ENCODE measurements at regions not wholly inside any gene's neighbourhood (a gene's known extent, or its start where the extent isn't known, plus 50 kb on each side); places are given as distances from the start of the nearest gene placed in this dataset.
"Not testable (repeated sequence)": the region's sequence is repeated elsewhere in the genome, so short reads cannot be mapped to it uniquely, and the experiment has no call there.

GRCh38 chr2:114018464-114018863 is 128.6 kb downstream of the ACTR3 start:
- H3K27ac ChIP-seq (ENCODE audit: low read length); POLR2A ChIA-PET; H3K4me1 ChIP-seq (ENCODE audit: control insufficient read depth in 1 of 2, extremely low read depth in 1 of 2, insufficient read depth in 2 of 2, low read length in 2 of 2); H3K4me1 Mint-ChIP-seq; H3K4me3 Mint-ChIP-seq; H3K9me3 ChIP-seq; H3K36me3 Mint-ChIP-seq; H3K4me3 ChIP-seq (ENCODE audit: control insufficient read depth in 1 of 2, extremely low read depth in 1 of 2, low read length in 1 of 2); H3K27ac Mint-ChIP-seq; CTCF ChIA-PET; H3K27me3 ChIP-seq (replicated peaks in 1 of 2; ENCODE audit: control insufficient read depth in 2 of 2, extremely low read depth in 1 of 2, insufficient read depth in 2 of 2, low read length in 1 of 2); H3K36me3 ChIP-seq (ENCODE audit: control insufficient read depth in 2 of 2, extremely low read depth in 1 of 2, insufficient read depth in 1 of 2, low read length in 1 of 2); DNase-seq; ATAC-seq (replicated peaks in 1 of 4); H3K9me3 Mint-ChIP-seq: not testable (repeated sequence)
- H3K27me3 Mint-ChIP-seq, result peaks cover 4 to 25% of the 10 kb centered on the region in 2 donors
- 56% methylated on average over 1 of the region's 7 CpGs for WGBS (ENCODE audit: insufficient coverage)

GRCh38 chr2:114020668-114021067 is 130.8 kb downstream of the ACTR3 start:
- H3K4me1 ChIP-seq (ENCODE audit: control insufficient read depth in 1 of 2, extremely low read depth in 1 of 2, insufficient read depth in 2 of 2, low read length in 2 of 2), result no peaks in the 10 kb centered on the region
- ChIA-PET POLR2A (no interaction called here), CTCF (no interaction called here)
- no peaks in the 10 kb centered on the region for H3K36me3 Mint-ChIP-seq
- peaks cover 0 to 7% (median 0%) of the 10 kb centered on the region in 3 donors for H3K9me3 Mint-ChIP-seq
- no peaks in the 10 kb centered on the region for H3K9me3 ChIP-seq
- peaks cover 0 to 2% of the 10 kb centered on the region in 2 experiments for H3K27me3 ChIP-seq (replicated peaks in 1 of 2; ENCODE audit: control insufficient read depth in 2 of 2, extremely low read depth in 1 of 2, insufficient read depth in 2 of 2, low read length in 1 of 2)
- ATAC-seq (replicated peaks in 1 of 4), result no peak
- no peaks in the 10 kb centered on the region for H3K36me3 ChIP-seq (ENCODE audit: control insufficient read depth in 2 of 2, extremely low read depth in 1 of 2, insufficient read depth in 1 of 2, low read length in 1 of 2)
- no peak overlapping the region for H3K4me3 Mint-ChIP-seq
- no peak overlapping the region for H3K27ac Mint-ChIP-seq
- H3K4me3 ChIP-seq (ENCODE audit: control insufficient read depth in 1 of 2, extremely low read depth in 1 of 2, low read length in 1 of 2), result no peak overlapping the region
- no CpG with 5 or more reads among the region's 2 CpGs for WGBS (ENCODE audit: insufficient coverage)
- DNase-seq, result no peak
- H3K4me1 Mint-ChIP-seq, result no peaks in the 10 kb centered on the region
- peaks cover 4 to 25% of the 10 kb centered on the region in 2 donors for H3K27me3 Mint-ChIP-seq
- no peak overlapping the region for H3K27ac ChIP-seq (ENCODE audit: low read length)

GRCh38 chr2:114022360-114023085 is 132.6 kb downstream of the ACTR3 start:
- H3K9me3 Mint-ChIP-seq, result peaks cover 0 to 7% (median 0%) of the 10 kb centered on the region in 3 donors
- no peaks in the 10 kb centered on the region for H3K4me1 Mint-ChIP-seq
- peaks cover 4 to 19% of the 10 kb centered on the region in 2 donors for H3K27me3 Mint-ChIP-seq
- no peaks in the 10 kb centered on the region for H3K9me3 ChIP-seq
- 60% methylated on average over 1 of the region's 4 CpGs for WGBS (ENCODE audit: insufficient coverage)
- no peak overlapping the region for H3K27ac Mint-ChIP-seq
- POLR2A ChIA-PET, result no interaction called here
- CTCF ChIA-PET, result no interaction called here
- DNase-seq (no peak), ATAC-seq (replicated peaks in 1 of 4) (no peak)
- H3K27ac ChIP-seq (ENCODE audit: low read length), result no peak overlapping the region
- no peak overlapping the region for H3K4me3 ChIP-seq (ENCODE audit: control insufficient read depth in 1 of 2, extremely low read depth in 1 of 2, low read length in 1 of 2)
- no peak overlapping the region for H3K4me3 Mint-ChIP-seq
- no peaks in the 10 kb centered on the region for H3K36me3 Mint-ChIP-seq
- H3K27me3 ChIP-seq (replicated peaks in 1 of 2; ENCODE audit: control insufficient read depth in 2 of 2, extremely low read depth in 1 of 2, insufficient read depth in 2 of 2, low read length in 1 of 2), result peaks cover 0 to 2% of the 10 kb centered on the region in 2 experiments
- H3K36me3 ChIP-seq (ENCODE audit: control insufficient read depth in 2 of 2, extremely low read depth in 1 of 2, insufficient read depth in 1 of 2, low read length in 1 of 2), result no peaks in the 10 kb centered on the region
- no peaks in the 10 kb centered on the region for H3K4me1 ChIP-seq (ENCODE audit: control insufficient read depth in 1 of 2, extremely low read depth in 1 of 2, insufficient read depth in 2 of 2, low read length in 2 of 2)

GRCh38 chr2:114024326-114024725 is 134.4 kb downstream of the ACTR3 start:
- no peaks in the 10 kb centered on the region for H3K36me3 ChIP-seq (ENCODE audit: control insufficient read depth in 2 of 2, extremely low read depth in 1 of 2, insufficient read depth in 1 of 2, low read length in 1 of 2)
- H3K9me3 ChIP-seq, result no peaks in the 10 kb centered on the region
- WGBS (ENCODE audit: insufficient coverage), result 69% methylated on average over 2 of the region's 6 CpGs
- H3K27ac ChIP-seq (ENCODE audit: low read length), result no peak overlapping the region
- no peaks in the 10 kb centered on the region for H3K4me1 ChIP-seq (ENCODE audit: control insufficient read depth in 1 of 2, extremely low read depth in 1 of 2, insufficient read depth in 2 of 2, low read length in 2 of 2)
- CTCF ChIA-PET, result no interaction called here
- H3K36me3 Mint-ChIP-seq, result no peaks in the 10 kb centered on the region
- ATAC-seq (replicated peaks in 1 of 4) (no peak), DNase-seq (no peak)
- no peak overlapping the region for H3K4me3 Mint-ChIP-seq
- POLR2A ChIA-PET, result no interaction called here
- peaks cover 11 to 14% of the 10 kb centered on the region in 2 donors for H3K27me3 Mint-ChIP-seq
- no peak overlapping the region for H3K27ac Mint-ChIP-seq
- peaks cover 0 to 2% of the 10 kb centered on the region in 2 experiments for H3K27me3 ChIP-seq (replicated peaks in 1 of 2; ENCODE audit: control insufficient read depth in 2 of 2, extremely low read depth in 1 of 2, insufficient read depth in 2 of 2, low read length in 1 of 2)
- no peak overlapping the region for H3K4me3 ChIP-seq (ENCODE audit: control insufficient read depth in 1 of 2, extremely low read depth in 1 of 2, low read length in 1 of 2)
- H3K4me1 Mint-ChIP-seq, result no peaks in the 10 kb centered on the region
- peaks cover 0 to 12% (median 5%) of the 10 kb centered on the region in 3 donors for H3K9me3 Mint-ChIP-seq

GRCh38 chr2:114025030-114025429 is 135.1 kb downstream of the ACTR3 start:
- Histone ChIP-seq H3K9me3 (no peaks in the 10 kb centered on the region), H3K4me3 (ENCODE audit: control insufficient read depth in 1 of 2, extremely low read depth in 1 of 2, low read length in 1 of 2) (no peak overlapping the region), H3K4me1 (ENCODE audit: control insufficient read depth in 1 of 2, extremely low read depth in 1 of 2, insufficient read depth in 2 of 2, low read length in 2 of 2) (no peaks in the 10 kb centered on the region), H3K27me3 (replicated peaks in 1 of 2; ENCODE audit: control insufficient read depth in 2 of 2, extremely low read depth in 1 of 2, insufficient read depth in 2 of 2, low read length in 1 of 2) (peaks cover 0 to 2% of the 10 kb centered on the region in 2 experiments), H3K27ac (ENCODE audit: low read length) (no peak overlapping the region), H3K36me3 (ENCODE audit: control insufficient read depth in 2 of 2, extremely low read depth in 1 of 2, insufficient read depth in 1 of 2, low read length in 1 of 2) (no peaks in the 10 kb centered on the region)
- Mint-ChIP-seq H3K9me3 (peaks cover 0 to 12% (median 5%) of the 10 kb centered on the region in 3 donors), H3K36me3 (no peaks in the 10 kb centered on the region), H3K27me3 (peaks cover 11 to 14% of the 10 kb centered on the region in 2 donors), H3K27ac (no peak overlapping the region), H3K4me3 (no peak overlapping the region), H3K4me1 (no peaks in the 10 kb centered on the region)
- DNase-seq, result no peak
- WGBS (ENCODE audit: insufficient coverage), result 43% methylated on average over 1 of the region's 3 CpGs
- POLR2A ChIA-PET, result no interaction called here
- no peak for ATAC-seq (replicated peaks in 1 of 4)
- CTCF ChIA-PET, result no interaction called here

GRCh38 chr2:114027437-114027836 is 137.5 kb downstream of the ACTR3 start:
- no peak overlapping the region for H3K27ac Mint-ChIP-seq
- POLR2A ChIA-PET, result no interaction called here
- H3K27me3 ChIP-seq (replicated peaks in 1 of 2; ENCODE audit: control insufficient read depth in 2 of 2, extremely low read depth in 1 of 2, insufficient read depth in 2 of 2, low read length in 1 of 2), result peaks cover 0 to 12% of the 10 kb centered on the region in 2 experiments

More at GRCh38 chr2:114027437-114027836, 137.5 kb downstream of the ACTR3 start:
- Histone ChIP-seq H3K9me3 (no peaks in the 10 kb centered on the region), H3K27ac (ENCODE audit: low read length) (no peak overlapping the region), H3K4me1 (ENCODE audit: control insufficient read depth in 1 of 2, extremely low read depth in 1 of 2, insufficient read depth in 2 of 2, low read length in 2 of 2) (no peaks in the 10 kb centered on the region), H3K36me3 (ENCODE audit: control insufficient read depth in 2 of 2, extremely low read depth in 1 of 2, insufficient read depth in 1 of 2, low read length in 1 of 2) (no peaks in the 10 kb centered on the region), H3K4me3 (ENCODE audit: control insufficient read depth in 1 of 2, extremely low read depth in 1 of 2, low read length in 1 of 2) (no peak overlapping the region)
- ATAC-seq (replicated peaks in 1 of 4) (no peak), DNase-seq (no peak)
- H3K27me3 Mint-ChIP-seq, result peaks cover 11 to 15% of the 10 kb centered on the region in 2 donors
- CTCF ChIA-PET, result no interaction called here
- 83% methylated on average over 1 of the region's 1 CpG for WGBS (ENCODE audit: insufficient coverage)
- H3K4me1 Mint-ChIP-seq, result no peaks in the 10 kb centered on the region
- H3K4me3 Mint-ChIP-seq, result no peak overlapping the region
- H3K9me3 Mint-ChIP-seq, result peaks cover 0 to 5% (median 5%) of the 10 kb centered on the region in 3 donors
- no peaks in the 10 kb centered on the region for H3K36me3 Mint-ChIP-seq

Measured in T-cell (primary cell).